ENCODE measurements at regions not wholly inside any gene's neighbourhood (a gene's known extent, or its start where the extent isn't known, plus 50 kb on each side); places are given as distances from the start of the nearest gene placed in this dataset.

DNA sequence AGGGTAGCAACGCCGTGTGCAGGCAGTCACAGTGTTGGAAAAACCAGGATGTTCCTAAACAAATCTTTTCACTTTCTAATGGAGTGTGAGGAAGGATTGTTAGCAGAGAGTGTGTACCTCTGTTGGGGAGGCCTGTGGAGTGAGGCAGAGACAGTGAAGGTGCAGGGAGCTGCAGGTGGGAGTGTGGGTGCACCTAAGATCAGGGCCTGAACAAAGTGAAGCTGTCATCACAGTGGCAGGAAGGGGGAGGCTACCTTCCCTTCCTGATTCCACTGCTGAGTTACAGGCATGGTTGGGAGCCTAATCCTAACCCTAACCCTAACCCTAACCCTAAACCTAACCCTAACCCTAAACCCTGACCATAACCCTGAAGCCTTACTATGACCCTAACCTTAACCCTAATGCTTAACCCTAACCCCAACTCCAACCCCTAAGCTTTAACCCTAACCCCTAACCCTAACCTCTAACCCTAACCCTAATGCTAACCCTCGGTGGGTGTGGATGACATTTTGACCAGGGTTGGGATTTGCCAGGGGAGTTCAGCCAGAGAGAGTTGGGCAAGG lies 158.8 kb upstream of the KLF6 start:
- TF ChIP-seq CTCF (IDR thresholded peaks at IDR 0.05) (no peak), POLR2A (IDR thresholded peaks at IDR 0.05) (no peak)

DNA sequence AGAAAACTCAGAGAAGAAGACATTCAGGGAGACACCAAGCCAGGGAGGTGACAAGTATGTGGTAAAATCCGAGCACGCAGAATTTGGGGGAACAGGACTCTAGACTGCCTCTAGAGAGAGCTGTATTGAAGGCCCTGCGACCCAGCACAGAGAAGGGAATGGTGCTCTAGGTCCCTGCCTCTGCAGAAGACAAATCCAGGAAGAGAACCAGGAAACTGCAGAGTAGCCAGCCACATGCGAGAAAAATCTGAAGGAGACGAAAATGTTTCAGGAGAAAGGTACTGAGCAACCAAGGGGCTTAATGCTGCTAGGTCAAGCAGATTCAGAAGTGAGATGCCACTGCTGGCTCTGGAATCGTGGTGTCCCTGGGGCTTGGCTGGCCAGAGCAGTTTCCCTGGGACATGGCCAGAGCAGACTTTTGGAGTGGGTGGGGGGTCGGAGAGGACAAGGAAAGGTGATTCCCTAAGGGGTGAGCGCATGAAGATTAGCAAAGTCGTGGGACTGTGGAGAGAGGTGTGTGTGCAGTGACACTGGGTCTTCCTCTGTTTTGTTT lies 158.0 kb upstream of the KLF6 start:
- Histone ChIP-seq H3K9me3 (no peaks in the 10 kb centered on the region), H3K27me3 (no peaks in the 10 kb centered on the region), H3K4me3 (no peak overlapping the region), H3K36me3 (ENCODE audit: low read depth, missing control alignments) (no peaks in the 10 kb centered on the region), H3K4me1 (no peaks in the 10 kb centered on the region), H3K27ac (no peak overlapping the region)
- TF ChIP-seq CTCF (IDR thresholded peaks at IDR 0.05), result no peak
- no peak for TF ChIP-seq POLR2A (IDR thresholded peaks at IDR 0.05)
- intact Hi-C loops (cut with DNase I; ENCODE audit: low total_unique reads), result no loop called here
- DNase-seq, result no peak
- 84 to 88% methylated on average over 9 of the region's 9 CpGs for WGBS, 2 donors

More for the DNA sequence above, 158.8 kb upstream of the KLF6 start:
- no peaks in the 10 kb centered on the region for H3K36me3 ChIP-seq (ENCODE audit: low read depth, missing control alignments)
- H3K27ac ChIP-seq, result no peak overlapping the region
- no peaks in the 10 kb centered on the region for H3K9me3 ChIP-seq
- 66 to 90% methylated on average over 3 of the region's 3 CpGs for WGBS, 2 donors
- DNase-seq, result no peak
- intact Hi-C loops (cut with DNase I; ENCODE audit: low total_unique reads), result no loop called here
- H3K27me3 ChIP-seq, result no peaks in the 10 kb centered on the region
- no peaks in the 10 kb centered on the region for H3K4me1 ChIP-seq
- no peak overlapping the region for H3K4me3 ChIP-seq

DNA sequence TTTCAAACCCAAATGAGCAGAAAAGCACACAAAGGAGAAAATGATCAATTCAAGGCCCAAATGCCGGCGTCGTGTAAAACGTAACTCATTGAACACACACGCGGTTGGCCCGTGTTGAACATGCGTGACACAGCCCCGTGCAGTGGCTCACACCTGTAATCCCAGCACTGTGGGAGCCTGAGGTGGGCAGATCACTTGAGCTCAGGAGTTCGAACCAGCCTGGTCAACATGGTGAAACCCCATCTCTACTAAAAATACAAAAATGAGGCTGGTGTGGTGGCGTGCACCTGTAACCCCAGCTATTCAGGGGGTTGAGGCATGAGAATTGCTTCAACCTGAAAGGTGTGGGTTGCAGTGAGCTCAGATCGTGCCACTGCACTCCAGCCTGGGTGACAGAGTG lies 156.7 kb upstream of the KLF6 start:
- TF ChIP-seq POLR2A (IDR thresholded peaks at IDR 0.05) (no peak), CTCF (IDR thresholded peaks at IDR 0.05) (no peak)
- Histone ChIP-seq H3K4me1 (no peaks in the 10 kb centered on the region), H3K27ac (no peak overlapping the region), H3K36me3 (ENCODE audit: low read depth, missing control alignments) (no peaks in the 10 kb centered on the region), H3K27me3 (no peaks in the 10 kb centered on the region), H3K9me3 (no peaks in the 10 kb centered on the region), H3K4me3 (no peak overlapping the region)
- no peak for DNase-seq
- WGBS, 2 donors, result 94 to 97% methylated on average over 12 of the region's 12 CpGs
- intact Hi-C loops (cut with DNase I; ENCODE audit: low total_unique reads), result no loop called here

- H3K27me3 ChIP-seq, result no peaks in the 10 kb centered on the region
- intact Hi-C loops (cut with DNase I; ENCODE audit: low total_unique reads), result no loop called here
- H3K36me3 ChIP-seq (ENCODE audit: low read depth, missing control alignments), result no peaks in the 10 kb centered on the region
- TF ChIP-seq CTCF (IDR thresholded peaks at IDR 0.05) (no peak), POLR2A (IDR thresholded peaks at IDR 0.05) (no peak)
- no peaks in the 10 kb centered on the region for H3K9me3 ChIP-seq
- WGBS, 2 donors, result 92 to 95% methylated on average over 7 of the region's 7 CpGs
- no peak for DNase-seq
- H3K4me1 ChIP-seq, result peaks cover 1% of the 10 kb centered on the region
- H3K4me3 ChIP-seq, result no peak overlapping the region
- H3K27ac ChIP-seq, result peak overlapping the region in 1 of 2 donors; percentile 73
Observed at GRCh38 chr10:3936422-3937040, 151.5 kb upstream of the KLF6 start.

DNA sequence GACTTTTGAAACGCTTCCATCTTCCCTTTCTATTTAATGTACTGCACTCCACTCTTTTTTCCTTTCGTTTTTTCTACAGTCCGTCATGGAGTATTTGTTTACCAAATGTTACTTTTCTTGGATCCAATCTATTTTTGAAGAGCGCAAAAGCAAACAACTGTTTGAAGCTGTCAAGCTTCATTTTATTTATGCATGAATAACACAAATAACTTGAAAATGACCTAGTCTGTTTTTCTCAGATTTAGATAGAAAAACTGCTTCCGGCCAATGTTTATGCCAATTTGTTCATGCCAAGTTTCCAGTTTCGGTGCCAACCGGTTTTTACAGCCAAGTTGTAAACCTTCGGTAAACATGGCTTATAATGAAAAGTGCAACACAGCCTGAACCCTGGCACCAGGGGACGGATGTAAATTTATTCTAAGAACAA lies 150.9 kb upstream of the KLF6 start:
- Histone ChIP-seq H3K4me3 (no peak overlapping the region), H3K9me3 (no peaks in the 10 kb centered on the region), H3K27ac (peak overlapping the region; percentile 42 to 73), H3K36me3 (ENCODE audit: low read depth, missing control alignments) (no peaks in the 10 kb centered on the region), H3K27me3 (no peaks in the 10 kb centered on the region), H3K4me1 (peaks cover 5% of the 10 kb centered on the region)
- intact Hi-C loops (cut with DNase I; ENCODE audit: low total_unique reads), result no loop called here
- DNase-seq, result no peak
- 49 to 63% methylated on average over 9 of the region's 9 CpGs for WGBS, 2 donors
- TF ChIP-seq POLR2A (IDR thresholded peaks at IDR 0.05), result no peak
- TF ChIP-seq CTCF (IDR thresholded peaks at IDR 0.05), result no peak

All from testis (tissue), 2 donors.